Mesodermal cell (in vitro differentiated cells): ENCODE measurements at regions not wholly inside any gene's neighbourhood (a gene's known extent, or its start where the extent isn't known, plus 50 kb on each side); places are given as distances from the start of the nearest gene placed in this dataset.

Experiments used
- H3K27ac ChIP-seq: 2 replicates; pipeline ENCODE4 v1.7.0; 2013; ENCODE audit warnings: mild to moderate bottlenecking, low read depth, low read length, moderate library complexity; ENCODE audit not compliant: severe bottlenecking
- H3K36me3 ChIP-seq: 2 replicates; pipeline ENCODE4 v1.7.1; 2013; ENCODE audit warnings: mild to moderate bottlenecking, low read length, moderate library complexity; ENCODE audit not compliant: control insufficient read depth, insufficient read depth
- H3K4me1 ChIP-seq: one replicate; pipeline ENCODE4 v1.7.1; 2013; ENCODE audit warnings: mild to moderate bottlenecking, low read length; ENCODE audit not compliant: insufficient read depth, control insufficient read depth, poor library complexity, severe bottlenecking
- H3K4me3 ChIP-seq: 2 replicates; pipeline ENCODE4 v1.7.0; 2013; ENCODE audit warnings: low read length, control low read depth, mild to moderate bottlenecking; ENCODE audit not compliant: insufficient read depth, poor library complexity, severe bottlenecking; ENCODE audit errors: extremely low read depth
- H3K9me3 ChIP-seq: 2 replicates; pipeline ENCODE4 v1.7.1; 2013; ENCODE audit warnings: mild to moderate bottlenecking, low read length, moderate library complexity; ENCODE audit not compliant: control insufficient read depth
- WGBS, 2 experiments: methylation state at CpG; one replicate each; pipeline ENCODE4 v1.1.5; 2013; ENCODE audit warnings: missing lambda C conversion rate in 2 of 2; ENCODE audit not compliant: insufficient coverage in 2 of 2; 5-methylcytosine and 5-hydroxymethylcytosine counted together

DNA sequence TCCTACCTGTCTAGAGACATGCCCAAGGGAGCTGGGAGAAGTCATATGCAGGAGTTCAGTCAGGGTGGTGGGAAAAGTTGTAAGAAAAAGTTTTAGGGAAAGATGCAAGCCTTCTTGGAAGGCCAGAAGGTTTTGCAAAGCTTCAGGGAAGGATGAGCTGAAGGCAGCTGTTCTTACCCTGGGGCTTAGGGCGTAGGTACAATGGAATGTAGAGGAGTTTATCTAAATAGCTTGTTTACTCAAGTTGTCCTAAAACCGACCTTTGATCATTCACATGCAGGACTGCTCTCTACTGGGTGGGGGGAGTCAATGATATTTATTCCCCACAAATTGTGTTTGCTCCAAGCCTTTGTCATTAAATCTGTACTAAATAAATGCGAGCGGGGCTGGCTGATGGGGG lies 277.0 kb downstream of the CRPPA start:
- peaks cover 8% of the 10 kb centered on the region for H3K9me3 ChIP-seq
- no peaks in the 10 kb centered on the region for H3K4me1 ChIP-seq
- WGBS, 2 experiments = 94 to 97% methylated on average over 2 to 3 of the region's 4 CpGs
- H3K4me3 ChIP-seq = no peak overlapping the region
- H3K36me3 ChIP-seq = no peaks in the 10 kb centered on the region
- no peak overlapping the region for H3K27ac ChIP-seq

DNA sequence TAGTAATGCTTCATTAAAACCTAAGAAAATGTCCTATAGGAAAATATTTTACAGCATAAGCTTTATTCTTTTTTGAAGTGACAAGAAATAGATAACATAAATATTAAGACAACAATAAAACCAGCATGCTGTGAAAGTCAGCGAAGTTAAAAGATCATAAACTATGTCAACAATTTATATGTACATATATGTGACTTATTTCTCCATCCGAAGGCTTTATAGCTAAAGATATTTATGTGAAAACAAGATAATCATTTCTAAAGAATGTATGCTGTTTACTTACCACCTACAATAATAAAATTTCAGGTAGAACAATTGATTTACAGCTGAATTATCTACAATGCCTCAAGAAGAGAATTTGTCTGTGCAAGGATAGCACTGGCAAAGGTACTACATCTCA lies 283.4 kb downstream of the CRPPA start:
- H3K27ac ChIP-seq = no peak overlapping the region
- no CpG with 5 or more reads among the region's 2 CpGs for WGBS, 2 experiments
- H3K36me3 ChIP-seq = no peaks in the 10 kb centered on the region
- H3K4me3 ChIP-seq = no peak overlapping the region
- H3K4me1 ChIP-seq = no peaks in the 10 kb centered on the region
- H3K9me3 ChIP-seq = no peaks in the 10 kb centered on the region

DNA sequence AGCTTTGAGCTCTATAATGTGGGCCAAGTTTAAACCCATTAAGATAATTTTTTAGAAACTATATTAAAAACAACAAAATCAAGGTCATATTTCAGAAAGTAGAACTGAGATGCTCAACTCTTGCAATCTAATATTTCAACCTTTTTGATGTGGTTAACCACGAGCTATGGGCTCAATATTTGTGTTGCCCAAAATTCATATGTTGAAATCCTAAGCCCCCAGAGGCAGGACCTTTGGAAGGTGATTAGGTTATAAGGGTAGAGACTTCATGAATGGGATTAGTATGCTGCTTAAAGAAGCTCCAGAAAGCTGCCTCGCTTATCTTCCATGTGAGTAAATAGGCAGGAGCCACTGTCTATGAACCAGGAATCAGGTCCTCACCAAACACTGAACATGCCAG lies 284.4 kb downstream of the CRPPA start:
- Histone ChIP-seq H3K27ac (no peak overlapping the region), H3K9me3 (no peaks in the 10 kb centered on the region), H3K4me1 (no peaks in the 10 kb centered on the region), H3K36me3 (no peaks in the 10 kb centered on the region), H3K4me3 (no peak overlapping the region)
- WGBS, 2 experiments = 100% methylated on average over 1 of the region's 2 CpGs

DNA sequence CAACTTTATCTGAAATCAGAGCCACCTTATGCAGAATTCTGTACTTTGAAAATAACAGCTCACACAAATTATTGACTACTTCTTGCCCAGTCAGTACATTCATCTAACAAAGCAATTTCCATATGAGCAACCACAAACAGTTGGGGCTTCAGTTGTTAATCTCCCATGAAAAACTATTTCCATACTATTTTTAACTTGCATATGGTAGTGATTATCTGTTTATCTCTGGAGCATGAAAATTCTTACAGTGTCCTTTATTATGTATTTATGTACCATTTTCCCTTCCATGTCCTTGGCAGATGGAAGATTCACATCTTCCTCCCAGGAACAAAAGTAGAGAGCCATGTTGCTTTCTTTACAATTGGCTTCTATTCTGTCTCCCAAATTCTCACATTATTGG lies 285.7 kb downstream of the CRPPA start:
- no peak overlapping the region for H3K4me3 ChIP-seq
- H3K9me3 ChIP-seq = no peaks in the 10 kb centered on the region
- no peak overlapping the region for H3K27ac ChIP-seq
- no peaks in the 10 kb centered on the region for H3K36me3 ChIP-seq
- no peaks in the 10 kb centered on the region for H3K4me1 ChIP-seq

DNA sequence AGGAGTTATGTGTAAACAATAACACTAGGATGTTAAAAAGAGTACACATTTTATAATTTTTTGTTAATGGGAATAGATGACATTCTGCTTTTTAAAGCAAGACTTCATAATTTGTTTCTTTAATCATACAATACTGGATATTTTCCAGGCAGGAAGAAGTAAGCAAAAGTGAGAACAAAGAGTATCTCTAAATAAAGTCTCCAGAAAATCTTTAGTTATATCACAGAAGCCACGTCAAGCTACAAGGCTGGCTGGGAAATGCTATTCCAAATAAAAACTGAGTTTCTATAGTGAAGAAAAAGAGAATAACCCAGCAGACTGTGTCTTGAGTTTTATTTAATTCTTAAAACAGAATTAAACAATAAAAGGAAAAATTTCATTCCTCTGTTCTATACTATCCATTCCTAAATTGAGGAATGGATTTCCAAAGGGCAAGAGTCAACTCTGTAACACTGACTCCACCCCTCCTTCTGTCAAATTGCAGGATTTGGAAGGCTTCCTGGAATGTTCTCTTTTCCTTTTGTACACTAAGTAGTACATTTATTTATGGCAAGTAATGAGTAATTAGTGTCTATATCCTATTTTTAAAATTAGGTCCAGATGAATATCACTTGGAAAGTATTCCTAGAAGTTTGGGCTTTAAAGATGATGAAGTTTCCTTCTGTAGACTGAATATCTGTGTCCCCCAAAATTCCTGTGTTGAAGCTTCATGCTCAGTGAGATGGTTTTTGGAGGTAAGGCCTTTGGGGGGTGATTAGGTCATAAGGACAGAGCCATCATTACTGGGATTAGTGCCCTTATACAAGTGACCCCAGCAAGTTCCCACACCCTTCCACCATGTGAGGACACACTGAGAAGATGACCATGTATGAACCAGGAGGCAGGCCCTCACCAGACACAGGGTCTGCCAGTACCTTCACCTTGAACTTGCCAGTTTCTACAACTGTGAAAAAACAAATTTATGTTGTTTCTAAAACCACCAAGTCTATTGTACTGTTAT lies 290.9 kb downstream of the CRPPA start:
- Histone ChIP-seq H3K27ac (no peak overlapping the region), H3K4me1 (peaks cover 3% of the 10 kb centered on the region), H3K4me3 (no peak overlapping the region), H3K9me3 (no peaks in the 10 kb centered on the region), H3K36me3 (no peaks in the 10 kb centered on the region)
- no CpG with 5 or more reads among the region's 1 CpG for WGBS, 2 experiments

DNA sequence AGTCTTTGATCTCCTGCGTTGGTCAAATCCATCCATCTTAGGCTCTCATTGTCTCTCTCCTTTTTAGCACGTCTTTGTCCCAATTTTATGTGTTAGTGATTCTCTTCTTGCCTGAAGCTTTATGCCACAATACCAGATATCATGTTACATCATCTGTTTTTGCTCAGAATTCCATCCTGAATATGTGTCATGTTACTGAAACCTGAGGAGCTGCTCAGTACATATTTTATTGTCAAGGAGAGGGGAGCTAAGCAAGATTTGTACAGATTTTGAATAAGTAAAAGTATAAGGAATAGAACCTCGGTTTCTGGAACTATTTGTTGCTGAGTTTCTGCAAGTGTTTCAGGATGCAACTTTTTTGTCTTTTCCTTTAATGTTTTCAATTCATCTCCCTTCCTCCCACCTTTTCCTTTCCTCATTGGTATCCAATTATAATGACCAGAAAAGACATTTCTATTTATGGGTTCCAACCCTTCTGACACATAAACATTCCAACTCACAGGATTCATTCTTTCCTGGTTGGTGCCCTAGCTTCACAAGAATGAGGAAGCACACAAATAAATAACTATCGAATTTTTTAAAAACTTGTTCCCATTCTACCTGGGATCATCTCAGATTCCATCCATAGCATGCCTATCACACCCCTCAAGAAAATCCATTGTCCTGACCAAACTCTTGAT lies 291.8 kb downstream of the CRPPA start:
- Histone ChIP-seq H3K36me3 (no peaks in the 10 kb centered on the region), H3K9me3 (no peaks in the 10 kb centered on the region), H3K4me3 (no peak overlapping the region), H3K4me1 (peaks cover 3% of the 10 kb centered on the region), H3K27ac (no peak overlapping the region)
- WGBS, 2 experiments = 100% methylated on average over 1 of the region's 4 CpGs; no CpG with 5 or more reads in 1 of the 2 experiments

DNA sequence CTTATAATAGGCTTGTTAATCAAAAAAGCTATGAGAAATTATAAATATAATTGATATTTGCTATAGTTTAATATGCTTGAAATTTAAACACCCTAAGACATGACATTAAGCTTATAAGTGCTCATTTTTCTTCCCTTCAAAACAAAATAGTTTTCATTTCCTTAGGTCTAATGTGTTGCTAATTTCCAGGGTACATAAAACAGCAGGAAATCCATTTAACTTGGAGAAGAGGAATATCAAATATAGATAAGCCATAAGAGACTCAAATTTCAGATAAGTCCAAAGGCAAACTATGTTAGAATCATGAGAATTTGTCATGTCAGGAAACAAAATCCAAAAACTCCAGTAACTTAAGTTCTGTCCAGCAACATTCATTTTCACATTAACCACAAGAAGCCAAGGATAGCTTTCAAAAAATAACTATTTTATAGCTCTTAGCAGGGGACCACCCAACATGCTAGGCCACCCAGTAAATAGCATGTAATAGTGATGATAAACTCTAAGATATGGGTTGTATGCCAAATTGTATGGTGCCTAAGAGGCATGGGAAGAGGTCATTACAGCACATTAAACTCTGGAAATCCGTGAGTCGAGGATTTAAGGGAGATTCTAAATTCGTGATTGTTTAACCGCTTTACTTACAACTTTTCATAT lies 298.1 kb downstream of the CRPPA start:
- Histone ChIP-seq H3K36me3 (no peaks in the 10 kb centered on the region), H3K27ac (no peak overlapping the region), H3K4me1 (no peaks in the 10 kb centered on the region), H3K9me3 (no peaks in the 10 kb centered on the region), H3K4me3 (no peak overlapping the region)
- WGBS, 2 experiments = no CpG with 5 or more reads among the region's 4 CpGs

DNA sequence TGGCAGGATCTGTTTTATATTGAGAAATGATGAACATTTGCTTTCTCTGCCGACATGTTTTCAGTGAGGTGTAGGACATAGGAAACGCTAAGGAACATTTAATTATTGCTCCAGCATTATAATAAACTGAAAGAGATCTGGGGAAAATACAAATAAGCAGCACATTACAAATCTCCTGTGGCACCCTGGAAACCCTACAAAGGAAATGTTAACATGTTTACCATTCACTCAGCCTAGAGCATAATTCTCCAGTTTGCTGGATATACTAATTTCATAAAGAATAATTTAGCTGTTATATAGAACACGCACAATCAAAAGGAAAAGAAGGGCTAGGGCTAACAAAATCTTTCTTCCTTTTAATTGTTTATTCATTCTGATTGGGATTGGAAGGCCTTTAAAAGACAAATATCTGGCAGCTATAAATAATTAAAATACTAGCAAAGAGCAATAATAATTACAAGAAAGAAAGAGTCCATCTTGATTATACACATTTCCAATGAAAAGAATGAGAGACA lies 299.4 kb downstream of the CRPPA start:
- no peak overlapping the region for H3K4me3 ChIP-seq
- no peaks in the 10 kb centered on the region for H3K4me1 ChIP-seq
- no CpG with 5 or more reads among the region's 3 CpGs for WGBS, 2 experiments
- no peaks in the 10 kb centered on the region for H3K36me3 ChIP-seq
- no peak overlapping the region for H3K27ac ChIP-seq
- H3K9me3 ChIP-seq = no peaks in the 10 kb centered on the region

DNA sequence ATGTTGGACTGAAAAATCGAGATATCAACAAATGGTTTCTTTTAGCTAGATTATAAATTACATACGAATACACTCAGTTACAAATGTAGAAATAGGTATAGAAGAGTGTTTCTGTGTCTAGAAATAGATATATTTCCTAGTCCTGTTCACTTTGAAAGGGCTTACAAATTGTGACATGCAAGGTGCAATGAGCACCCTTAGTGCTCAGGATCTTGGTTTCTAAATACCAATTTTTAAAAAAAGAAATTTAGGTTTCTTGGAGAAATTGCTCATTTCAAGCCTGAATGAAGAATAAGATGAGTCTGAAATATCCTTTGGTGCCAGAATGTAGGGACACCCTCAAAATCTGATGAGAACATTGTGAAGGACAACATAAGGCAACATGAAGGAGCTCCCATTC lies 306.0 kb downstream of the CRPPA start:
- Histone ChIP-seq H3K9me3 (no peaks in the 10 kb centered on the region), H3K36me3 (no peaks in the 10 kb centered on the region)
- WGBS, 2 experiments = no CpG with 5 or more reads among the region's 2 CpGs

DNA sequence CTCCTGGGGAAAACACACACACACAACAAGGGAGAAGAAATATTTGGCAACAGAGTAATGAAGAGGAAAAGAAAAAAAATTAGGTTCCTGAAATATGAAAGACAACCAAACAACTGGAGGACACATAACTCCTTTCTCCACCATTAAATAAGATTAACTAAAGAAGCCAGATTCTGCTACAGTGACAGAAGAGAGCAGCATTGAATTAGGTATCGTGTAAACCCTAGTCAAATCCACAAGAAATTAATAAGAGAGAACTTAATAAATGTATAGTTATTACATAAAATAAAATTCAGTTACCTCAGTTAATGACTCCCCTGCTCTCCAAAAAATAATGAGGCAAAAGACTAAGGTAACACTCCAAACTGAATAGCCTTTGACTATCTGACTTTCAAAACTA lies 306.7 kb downstream of the CRPPA start:
- H3K4me1 ChIP-seq = no peaks in the 10 kb centered on the region
- no peaks in the 10 kb centered on the region for H3K9me3 ChIP-seq
- no peak overlapping the region for H3K4me3 ChIP-seq
- no peak overlapping the region for H3K27ac ChIP-seq
- no peaks in the 10 kb centered on the region for H3K36me3 ChIP-seq
- WGBS, 2 experiments = no CpG with 5 or more reads among the region's 1 CpG

More for the DNA sequence above, 306.0 kb downstream of the CRPPA start:
- H3K4me1 ChIP-seq = no peaks in the 10 kb centered on the region
- H3K4me3 ChIP-seq = no peak overlapping the region
- no peak overlapping the region for H3K27ac ChIP-seq
